GM21717 (cell line): ENCODE measurements at regions not wholly inside any gene's neighbourhood (a gene's known extent, or its start where the extent isn't known, plus 50 kb on each side); places are given as distances from the start of the nearest gene placed in this dataset.

Source experiments
- ATAC-seq: cut with Tn5 transposase; IDR thresholded peaks from one replicate; pipeline ENCODE4 v1.9.1; 2021; ENCODE audit warnings: mild to moderate bottlenecking, moderate library complexity; ENCODE audit not compliant: unreplicated experiment

GRCh38 chr5:98989727-98990126, 60.9 kb upstream of the CHD1 start:
- ATAC-seq: no peak

GRCh38 chr5:98986587-98986986, 57.8 kb upstream of the CHD1 start:
- ATAC-seq: no peak

GRCh38 chr5:98982880-98983279, 54.1 kb upstream of the CHD1 start:
- ATAC-seq: no peak
